Calu3 (cell line): ENCODE measurements at regions not wholly inside any gene's neighbourhood (a gene's known extent, or its start where the extent isn't known, plus 50 kb on each side); places are given as distances from the start of the nearest gene placed in this dataset.

Experiments
- BruUV-seq: library from RNA; stranded (reverse); fragments of 400-500 nt; replicated peaks from 2 replicates; lab custom pipeline; 2021; lab: Mats Ljungman, UMichigan
- CTCF ChIA-PET: fragments of 300-600 bp; sonication (Branson Sonifier 250); formaldehyde crosslinking; loops from one replicate; lab custom pipeline; 2022; ENCODE audit warnings: antibody characterized with exemption; lab: Charles Lee
- DNase-seq: peaks from one replicate; pipeline ENCODE4 v3.0.0; 2022
- H3K27ac Mint-ChIP-seq: one replicate; pipeline ENCODE4 v1.8.0; 2022; ENCODE audit warnings: mixed read lengths; ENCODE audit not compliant: unreplicated experiment
- H3K27me3 Mint-ChIP-seq: one replicate; pipeline ENCODE4 v1.8.0; 2022; ENCODE audit warnings: mixed read lengths; ENCODE audit not compliant: unreplicated experiment
- H3K36me3 Mint-ChIP-seq: one replicate; pipeline ENCODE4 v1.8.0; 2022; ENCODE audit warnings: mild to moderate bottlenecking, moderate library complexity, mixed read lengths; ENCODE audit not compliant: insufficient read depth, unreplicated experiment
- H3K4me1 Mint-ChIP-seq: one replicate; pipeline ENCODE4 v1.8.0; 2022; ENCODE audit warnings: mild to moderate bottlenecking, low read depth, mixed read lengths; ENCODE audit not compliant: unreplicated experiment
- H3K4me3 Mint-ChIP-seq: one replicate; pipeline ENCODE4 v1.8.0; 2022; ENCODE audit warnings: mild to moderate bottlenecking, low read depth, moderate library complexity, mixed read lengths; ENCODE audit not compliant: unreplicated experiment
- H3K9me3 Mint-ChIP-seq: one replicate; pipeline ENCODE4 v1.8.0; 2022; ENCODE audit warnings: low read depth, mixed read lengths; ENCODE audit not compliant: unreplicated experiment
- CTCF ChIP-seq: fragments of 200-600 bp; IDR thresholded peaks from one replicate; pipeline ENCODE4 v1.8.0; 2022; ENCODE audit warnings: antibody characterized with exemption; ENCODE audit not compliant: unreplicated experiment
- intact Hi-C: fragments of 100-400 bp; cut with micrococcal nuclease; formaldehyde crosslinking; loops from one replicate; pipeline ENCODE4 v1.10.0; 2022; ENCODE audit not compliant: unreplicated experiment

GRCh38 chr4:117823388-117823787 lies 210.9 kb upstream of the NDST3 start:
- H3K36me3 Mint-ChIP-seq, result no peaks in the 10 kb centered on the region
- H3K4me3 Mint-ChIP-seq, result no peak overlapping the region
- no peak for TF ChIP-seq CTCF
- intact Hi-C loops, result no loop called here
- H3K4me1 Mint-ChIP-seq, result no peaks in the 10 kb centered on the region
- no peak for DNase-seq
- H3K9me3 Mint-ChIP-seq, result no peaks in the 10 kb centered on the region
- no peak overlapping the region for H3K27ac Mint-ChIP-seq
- H3K27me3 Mint-ChIP-seq, result no peaks in the 10 kb centered on the region
- CTCF ChIA-PET, result no interaction called here
- no TSS peak for BruUV-seq

DNA sequence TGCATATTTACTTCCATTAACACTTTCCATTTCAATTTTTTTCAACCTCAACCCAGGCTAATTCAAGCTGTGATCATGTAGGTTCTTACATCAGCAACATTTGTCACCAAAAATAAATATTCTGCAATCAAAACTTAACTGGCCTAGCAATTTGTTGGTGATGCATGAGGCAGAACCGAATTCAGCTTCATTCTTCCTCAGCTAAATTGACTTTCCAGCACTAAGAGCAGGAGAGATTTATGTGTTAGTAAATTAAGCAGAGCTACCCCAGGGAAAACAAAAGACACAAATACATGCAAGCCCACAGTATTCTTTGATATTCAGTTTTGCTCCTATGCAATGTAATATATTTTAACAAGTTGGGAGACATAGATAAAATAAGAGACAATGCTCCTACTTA lies 208.7 kb upstream of the NDST3 start:
- CTCF ChIA-PET, result no interaction called here
- no peak for DNase-seq
- no peak overlapping the region for H3K27ac Mint-ChIP-seq
- intact Hi-C loops, result no loop called here
- H3K27me3 Mint-ChIP-seq, result no peaks in the 10 kb centered on the region
- no peaks in the 10 kb centered on the region for H3K9me3 Mint-ChIP-seq
- no peak overlapping the region for H3K4me3 Mint-ChIP-seq
- TF ChIP-seq CTCF, result no peak
- no TSS peak for BruUV-seq
- no peaks in the 10 kb centered on the region for H3K4me1 Mint-ChIP-seq
- no peaks in the 10 kb centered on the region for H3K36me3 Mint-ChIP-seq

DNA sequence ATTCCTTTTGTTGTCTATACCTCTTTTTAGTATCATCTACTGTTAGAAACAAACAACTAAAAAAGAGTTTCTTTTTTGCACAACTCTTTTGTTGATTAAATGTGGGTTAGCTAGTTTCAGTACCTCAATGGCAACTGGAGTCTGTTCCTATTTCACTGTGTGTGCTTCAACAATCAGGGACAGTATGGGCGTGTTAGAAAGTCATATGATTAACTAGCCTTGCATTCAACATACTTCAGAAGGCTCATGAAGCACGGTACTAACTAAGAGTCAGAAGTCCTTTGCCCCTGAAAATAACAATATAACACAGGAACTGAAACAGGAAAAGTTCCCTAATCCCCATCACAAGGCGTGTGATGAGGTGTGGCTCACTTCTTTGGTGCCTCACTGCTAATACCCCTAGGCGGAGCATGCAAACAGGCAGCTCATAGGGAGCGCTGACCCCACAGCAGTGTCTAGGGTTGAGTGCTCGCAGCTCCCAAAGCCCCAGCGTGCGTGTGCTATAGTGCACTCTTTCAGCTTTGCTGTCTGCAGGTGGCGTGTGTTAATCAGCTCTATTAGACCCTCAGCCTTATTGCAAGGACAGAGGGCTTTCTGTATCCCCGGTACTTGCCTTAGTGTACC lies 203.1 kb upstream of the NDST3 start:
- TF ChIP-seq CTCF, result no peak
- no TSS peak for BruUV-seq
- intact Hi-C loops, result no loop called here
- no peaks in the 10 kb centered on the region for H3K36me3 Mint-ChIP-seq
- no peak for DNase-seq
- no peaks in the 10 kb centered on the region for H3K27me3 Mint-ChIP-seq
- H3K4me3 Mint-ChIP-seq, result no peak overlapping the region
- CTCF ChIA-PET, result interaction anchor here (0.6 kb wide), 1 partner anchor 243 kb away, joined by 3 read pairs; no protein-coding TSS in a partner anchor
- no peaks in the 10 kb centered on the region for H3K4me1 Mint-ChIP-seq
- H3K27ac Mint-ChIP-seq, result no peak overlapping the region
- H3K9me3 Mint-ChIP-seq, result no peaks in the 10 kb centered on the region

DNA sequence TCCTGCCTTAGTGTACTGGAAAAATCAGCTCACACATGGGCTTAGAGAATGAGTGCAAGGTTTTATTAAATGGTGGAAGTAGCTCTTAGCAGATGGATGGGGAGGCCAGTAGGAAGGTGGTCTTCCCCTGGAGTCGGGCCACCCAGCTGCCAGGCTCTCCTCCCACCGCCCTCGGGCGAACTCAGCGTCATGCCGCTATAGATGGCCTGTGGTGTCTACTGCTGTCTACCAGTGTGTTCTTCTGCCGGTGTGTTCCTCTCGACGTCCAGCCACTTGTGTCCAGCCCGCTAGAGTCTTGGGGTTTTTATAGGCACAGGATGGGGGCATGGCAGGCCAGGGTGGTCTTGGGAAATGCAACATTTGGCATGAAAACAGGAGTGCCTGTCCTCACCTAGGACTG lies 198.7 kb upstream of the NDST3 start:
- H3K27ac Mint-ChIP-seq, result no peak overlapping the region
- H3K27me3 Mint-ChIP-seq, result no peaks in the 10 kb centered on the region

More for the DNA sequence above, 198.7 kb upstream of the NDST3 start:
- H3K9me3 Mint-ChIP-seq, result no peaks in the 10 kb centered on the region
- BruUV-seq, result no TSS peak
- H3K4me3 Mint-ChIP-seq, result no peak overlapping the region
- no peak for DNase-seq
- intact Hi-C loops, result no loop called here
- CTCF ChIA-PET, result no interaction called here
- no peak for TF ChIP-seq CTCF
- H3K4me1 Mint-ChIP-seq, result no peaks in the 10 kb centered on the region
- no peaks in the 10 kb centered on the region for H3K36me3 Mint-ChIP-seq
